A549 (cell line): ENCODE measurements at regions not wholly inside any gene's neighbourhood (a gene's known extent, or its start where the extent isn't known, plus 50 kb on each side); places are given as distances from the start of the nearest gene placed in this dataset.

Source experiments
- ATAC-seq, 2 experiments: fragments of 200-7000 bp in 1 of 2; fragments of >200 bp in 1 of 2; cut with Nextera tagmentation in 1 of 2; cut with Tn5 transposase in 1 of 2; 3 replicates each; pipeline versions ENCODE4 v1.8.0 to v1.9.1; 2018 to 2020; ENCODE audit warnings: mild to moderate bottlenecking in 1 of 2, moderate library complexity in 1 of 2
- CTCF ChIA-PET: fragments of 300-600 bp; sonication (Branson Sonifier 250); formaldehyde crosslinking; extraction: SDS; loops from one replicate; lab custom pipeline; 2021; ENCODE audit warnings: antibody characterized with exemption, inconsistent platforms; lab: Yijun Ruan, JAX
- POLR2A ChIA-PET: fragments of 350-600 bp; formaldehyde crosslinking; extraction: SDS; loops from one replicate; lab custom pipeline; 2021; ENCODE audit warnings: antibody characterized with exemption, inconsistent platforms; lab: Yijun Ruan, JAX
- DNase-seq, 2 experiments: peaks; one replicate each; pipeline versions ENCODE4 v3.0.0 to v3.0.0-alpha.2; 2011 to 2016; ENCODE audit warnings: low read depth in 1 of 2, low spot score in 1 of 2
- FAIRE-seq: peaks from 2 replicates; lab custom pipeline; 2011; peaks lifted over from hg19 to GRCh38; lab: Jason Lieb, UNC
- H3K27ac ChIP-seq, 2 experiments: fragments of >200 bp; sonication (Bioruptor Twin); formaldehyde crosslinking; 3 replicates each; pipeline ENCODE4 v1.5.1; 2016 to 2017
- H3K4me1 ChIP-seq: fragments of >200 bp; sonication (Bioruptor Twin); formaldehyde crosslinking; 3 replicates; pipeline ENCODE4 v1.6.1; 2016
- H3K4me2 ChIP-seq: fragments of >200 bp; sonication (Bioruptor Twin); formaldehyde crosslinking; 3 replicates; pipeline ENCODE4 v1.6.1; 2016
- H3K4me3 ChIP-seq: fragments of >200 bp; sonication (Bioruptor Twin); formaldehyde crosslinking; 3 replicates; pipeline ENCODE4 v1.5.1; 2016
- H3K9me3 ChIP-seq: fragments of >200 bp; sonication (Bioruptor Twin); formaldehyde crosslinking; 3 replicates; pipeline ENCODE4 v1.6.1; 2016
- BCL3 ChIP-seq: fragments of >200 bp; sonication (Bioruptor Twin); formaldehyde crosslinking; IDR thresholded peaks from 3 replicates; pipeline ENCODE4 v1.6.1; 2016
- BHLHE40 ChIP-seq: IDR thresholded peaks from 2 replicates; pipeline ENCODE4 v1.6.1; 2012; ENCODE audit warnings: low read depth, low read length, inconsistent platforms
- CHD2 ChIP-seq: fragments of 150-350 bp; IDR thresholded peaks from 2 replicates; pipeline ENCODE4 v1.6.1; 2014; ENCODE audit warnings: low read length; ENCODE audit not compliant: partially characterized antibody
- CTCF ChIP-seq: fragments of >200 bp; sonication (Bioruptor Twin); formaldehyde crosslinking; IDR thresholded peaks from 3 replicates; pipeline ENCODE4 v1.5.1; 2016
- EHF ChIP-seq: fragments of 250-450 bp; sonication (Bioruptor Pico); IDR thresholded peaks from 2 replicates; pipeline ENCODE4 v1.5.0; 2020; ENCODE audit warnings: mild to moderate bottlenecking
- FOSL2 ChIP-seq, 2 experiments: fragments of 450-650 bp in 1 of 2; fragments of >200 bp in 1 of 2; sonication (Bioruptor Twin) in 1 of 2; formaldehyde crosslinking; IDR thresholded peaks; 2 replicates each; pipeline versions ENCODE4 v1.5.0 to v1.6.1; 2016 to 2020; ENCODE audit warnings: mild to moderate bottlenecking in 1 of 2, moderate library complexity in 1 of 2
- HDAC2 ChIP-seq: fragments of 200-600 bp; sonication (generic); IDR thresholded peaks from 2 replicates; pipeline ENCODE4 v1.6.1; 2016
- HMGXB4 ChIP-seq: fragments of 250-450 bp; sonication (Bioruptor Pico); IDR thresholded peaks from 2 replicates; pipeline ENCODE4 v1.5.0; 2021; ENCODE audit warnings: mild to moderate bottlenecking, moderate library complexity, borderline replicate concordance
- HOXB13 ChIP-seq: fragments of 250-450 bp; sonication (Bioruptor Pico); IDR thresholded peaks from 2 replicates; pipeline ENCODE4 v1.5.0; 2020; ENCODE audit warnings: low read depth, mild to moderate bottlenecking, moderate library complexity
- HOXB5 ChIP-seq: fragments of 250-450 bp; sonication (Bioruptor Pico); IDR thresholded peaks from 2 replicates; pipeline ENCODE4 v1.5.0; 2020; ENCODE audit warnings: mild to moderate bottlenecking, moderate library complexity
- JUNB ChIP-seq: fragments of >200 bp; sonication (Bioruptor Twin); formaldehyde crosslinking; IDR thresholded peaks from 2 replicates; pipeline ENCODE4 v1.6.1; 2016
- KDM5A ChIP-seq: fragments of 200-600 bp; sonication (generic); IDR thresholded peaks from 2 replicates; pipeline ENCODE4 v1.6.1; 2016; ENCODE audit warnings: antibody characterized with exemption, mild to moderate bottlenecking
- MAFK ChIP-seq: fragments of 450-650 bp; IDR thresholded peaks from 2 replicates; pipeline ENCODE4 v1.6.1; 2014; ENCODE audit not compliant: partially characterized antibody
- SMC3 ChIP-seq: fragments of >200 bp; sonication (Bioruptor Twin); formaldehyde crosslinking; IDR thresholded peaks from 3 replicates; pipeline ENCODE4 v1.6.1; 2018; ENCODE audit warnings: inconsistent platforms
- TP53 ChIP-seq: fragments of 250-450 bp; sonication (Bioruptor Pico); IDR thresholded peaks from 2 replicates; pipeline ENCODE4 v1.5.0; 2021; ENCODE audit warnings: mild to moderate bottlenecking, moderate library complexity
- ZC3H11A ChIP-seq: fragments of 450-650 bp; IDR thresholded peaks from 2 replicates; pipeline ENCODE4 v1.6.1; 2014; ENCODE audit warnings: antibody characterized with exemption, mild to moderate bottlenecking
- ZFP36 ChIP-seq: fragments of 450-650 bp; IDR thresholded peaks from 2 replicates; pipeline ENCODE4 v1.6.1; 2014; ENCODE audit warnings: borderline replicate concordance; ENCODE audit not compliant: partially characterized antibody
- WGBS: methylation state at CpG from one replicate; pipeline ENCODE4 v1.1.6; 2017; ENCODE audit errors: missing lambda C conversion rate; 5-methylcytosine and 5-hydroxymethylcytosine counted together
- TF ChIP-seq, protein P1 (sequence below): fragments of 150-350 bp; IDR thresholded peaks from 2 replicates; pipeline ENCODE4 v1.6.1; 2014; ENCODE audit warnings: low read depth, mild to moderate bottlenecking, low read length
- TF ChIP-seq, protein P2 (sequence below): IDR thresholded peaks from 2 replicates; pipeline ENCODE4 v1.6.1; 2012

GRCh38 chr2:122478771-122479170 lies 723.3 kb downstream of the TSN start:
- ChIA-PET POLR2A (no interaction called here), CTCF (interaction anchor here (0.6 kb wide), 1 partner anchor 852 kb away, joined by 3 read pairs; no protein-coding TSS in a partner anchor)
- FAIRE-seq: no peak
- TF ChIP-seq BHLHE40 (no peak), ZFP36 (no peak), BCL3 (no peak), HOXB5 (CRISPR knock-in tag) (no peak), SMC3 (no peak), JUNB (no peak), TP53 (CRISPR knock-in tag) (no peak)
- TF ChIP-seq, protein P1, sequence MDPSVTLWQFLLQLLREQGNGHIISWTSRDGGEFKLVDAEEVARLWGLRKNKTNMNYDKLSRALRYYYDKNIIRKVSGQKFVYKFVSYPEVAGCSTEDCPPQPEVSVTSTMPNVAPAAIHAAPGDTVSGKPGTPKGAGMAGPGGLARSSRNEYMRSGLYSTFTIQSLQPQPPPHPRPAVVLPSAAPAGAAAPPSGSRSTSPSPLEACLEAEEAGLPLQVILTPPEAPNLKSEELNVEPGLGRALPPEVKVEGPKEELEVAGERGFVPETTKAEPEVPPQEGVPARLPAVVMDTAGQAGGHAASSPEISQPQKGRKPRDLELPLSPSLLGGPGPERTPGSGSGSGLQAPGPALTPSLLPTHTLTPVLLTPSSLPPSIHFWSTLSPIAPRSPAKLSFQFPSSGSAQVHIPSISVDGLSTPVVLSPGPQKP: no peak
- TF ChIP-seq, protein P2, sequence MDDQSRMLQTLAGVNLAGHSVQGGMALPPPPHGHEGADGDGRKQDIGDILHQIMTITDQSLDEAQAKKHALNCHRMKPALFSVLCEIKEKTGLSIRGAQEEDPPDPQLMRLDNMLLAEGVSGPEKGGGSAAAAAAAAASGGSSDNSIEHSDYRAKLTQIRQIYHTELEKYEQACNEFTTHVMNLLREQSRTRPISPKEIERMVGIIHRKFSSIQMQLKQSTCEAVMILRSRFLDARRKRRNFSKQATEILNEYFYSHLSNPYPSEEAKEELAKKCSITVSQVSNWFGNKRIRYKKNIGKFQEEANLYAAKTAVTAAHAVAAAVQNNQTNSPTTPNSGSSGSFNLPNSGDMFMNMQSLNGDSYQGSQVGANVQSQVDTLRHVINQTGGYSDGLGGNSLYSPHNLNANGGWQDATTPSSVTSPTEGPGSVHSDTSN: no peak
- Histone ChIP-seq H3K4me3 (no peak overlapping the region), H3K9me3 (no peaks in the 10 kb centered on the region), H3K4me2 (no peak overlapping the region), H3K27ac (no peak overlapping the region), H3K4me1 (no peaks in the 10 kb centered on the region)
- no peak for DNase-seq
- WGBS: 0% methylated on average over 2 of the region's 2 CpGs
- ATAC-seq: no peak

DNA sequence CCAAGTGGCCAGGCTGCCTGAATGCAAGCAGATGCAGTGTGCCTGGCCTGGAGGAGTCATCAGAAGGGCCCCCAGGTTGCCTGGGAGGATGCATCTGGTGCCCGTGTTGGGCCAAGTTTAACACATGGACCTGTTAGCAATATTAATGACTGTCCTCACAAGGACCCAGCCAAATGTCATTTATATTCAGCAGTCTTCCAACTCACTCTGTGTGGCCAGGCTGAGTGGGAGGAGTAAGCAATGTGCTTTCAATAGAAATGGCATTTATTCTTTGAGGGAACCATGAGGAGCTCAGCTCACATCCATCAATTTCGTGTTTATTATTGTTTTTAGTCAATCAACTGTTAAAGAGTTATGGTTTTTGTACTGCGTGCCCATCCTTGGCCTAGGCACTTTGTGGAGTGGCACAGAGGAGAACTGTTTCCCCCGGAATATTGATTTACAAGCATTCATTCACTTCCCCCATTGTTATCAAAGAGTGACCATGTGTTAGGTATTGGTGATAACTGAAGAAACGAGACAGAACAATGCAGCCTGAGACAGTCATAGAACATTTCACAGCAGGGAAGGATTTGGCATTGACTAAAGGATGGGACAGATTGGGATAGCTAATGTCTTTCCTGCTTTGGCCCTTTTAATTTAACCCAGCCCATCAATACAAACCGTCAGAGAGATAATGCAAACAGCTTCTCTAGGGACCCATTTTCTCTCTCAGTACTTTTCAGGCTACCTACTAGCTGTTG lies 725.2 kb downstream of the TSN start:
- CTCF ChIA-PET: no interaction called here
- no peaks in the 10 kb centered on the region for H3K9me3 ChIP-seq
- H3K4me1 ChIP-seq: no peaks in the 10 kb centered on the region
- TF ChIP-seq HDAC2: no peak
- no peak for TF ChIP-seq CHD2
- TF ChIP-seq HOXB13: no peak
- TF ChIP-seq KDM5A: no peak
- TF ChIP-seq MAFK: no peak
- TF ChIP-seq HMGXB4: no peak
- TF ChIP-seq ZC3H11A: no peak
- no peak for TF ChIP-seq EHF (CRISPR knock-in tag)
- TF ChIP-seq FOSL2 (IDR thresholded peaks at IDR 0.05): no peak
- no peak for TF ChIP-seq FOSL2 (CRISPR knock-in tag; IDR thresholded peaks at IDR 0.05)
- no peak for TF ChIP-seq ZFP36
- no peak for TF ChIP-seq CTCF
- H3K4me2 ChIP-seq: no peak overlapping the region
- WGBS: 3% methylated on average over 6 of the region's 6 CpGs
- FAIRE-seq (no peak), ATAC-seq (no peak), DNase-seq (no peak)
- H3K4me3 ChIP-seq: no peak overlapping the region
- POLR2A ChIA-PET: no interaction called here
- H3K27ac ChIP-seq: no peak overlapping the region
